ENCODE measurements at regions not wholly inside any gene's neighbourhood (a gene's known extent, or its start where the extent isn't known, plus 50 kb on each side); places are given as distances from the start of the nearest gene placed in this dataset.

DNA sequence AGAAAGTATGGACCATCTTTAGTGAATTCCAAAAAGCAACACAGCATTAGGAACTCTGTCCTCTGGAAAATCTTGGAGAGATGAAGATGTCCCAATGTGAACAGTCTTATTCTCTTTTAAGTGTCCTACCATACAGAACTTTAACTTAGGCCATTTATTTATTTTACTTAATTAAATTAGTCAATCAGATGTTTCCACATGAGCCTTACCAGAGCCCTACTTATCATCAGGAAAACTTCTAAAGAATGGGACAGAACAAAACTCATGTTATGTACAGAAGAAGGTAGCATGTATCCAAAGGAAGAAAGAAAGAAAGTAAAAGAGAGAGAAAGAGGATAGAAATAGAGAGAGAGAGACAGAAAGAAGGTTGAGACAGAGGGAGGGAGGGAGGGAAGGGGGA lies 276.4 kb downstream of the ETV1 start:
- no peak for TF ChIP-seq POLR2A (IDR thresholded peaks at IDR 0.05; ENCODE audit: low read depth, low read length)
- TF ChIP-seq POLR2AphosphoS5 (IDR thresholded peaks at IDR 0.05; ENCODE audit: low read depth, low read length), result no peak
- no peak for TF ChIP-seq TAF1 (IDR thresholded peaks at IDR 0.05; ENCODE audit: borderline replicate concordance, low read depth, low read length)

All from GM12892 (cell line).